ENCODE measurements at regions not wholly inside any gene's neighbourhood (a gene's known extent, or its start where the extent isn't known, plus 50 kb on each side); places are given as distances from the start of the nearest gene placed in this dataset.
"Not testable (repeated sequence)": the region's sequence is repeated elsewhere in the genome, so short reads cannot be mapped to it uniquely, and the experiment has no call there.

- no peak for DNase-seq (ENCODE audit: extremely low read depth, low read depth, low spot score)
Observed at GRCh38 chr3:36175916-36176461, 204.3 kb upstream of the STAC start.

DNA sequence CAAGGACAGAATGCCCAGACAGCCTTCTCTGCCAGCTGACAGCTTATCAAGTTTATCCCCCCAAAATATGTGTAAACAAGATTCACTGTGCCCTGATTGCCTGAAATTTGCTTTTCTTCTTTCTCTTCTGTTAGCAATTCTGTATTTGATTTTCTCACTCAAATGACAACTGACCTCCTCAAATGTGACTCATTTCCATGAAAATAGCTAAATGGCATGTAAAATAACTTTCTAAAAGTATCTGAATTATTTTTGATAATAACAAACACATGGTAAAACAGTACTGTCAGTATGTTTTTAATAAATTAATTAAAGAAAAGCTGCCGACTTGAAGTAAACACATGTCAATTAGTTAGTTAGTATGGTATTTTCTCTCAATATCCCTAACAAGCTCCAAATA, 202.3 kb upstream of the STAC start:
- no peak for DNase-seq (ENCODE audit: extremely low read depth, low read depth, low spot score)

- no peak for DNase-seq (ENCODE audit: extremely low read depth, low read depth, low spot score)
Observed at GRCh38 chr3:36182024-36182423, 198.3 kb upstream of the STAC start.

DNA sequence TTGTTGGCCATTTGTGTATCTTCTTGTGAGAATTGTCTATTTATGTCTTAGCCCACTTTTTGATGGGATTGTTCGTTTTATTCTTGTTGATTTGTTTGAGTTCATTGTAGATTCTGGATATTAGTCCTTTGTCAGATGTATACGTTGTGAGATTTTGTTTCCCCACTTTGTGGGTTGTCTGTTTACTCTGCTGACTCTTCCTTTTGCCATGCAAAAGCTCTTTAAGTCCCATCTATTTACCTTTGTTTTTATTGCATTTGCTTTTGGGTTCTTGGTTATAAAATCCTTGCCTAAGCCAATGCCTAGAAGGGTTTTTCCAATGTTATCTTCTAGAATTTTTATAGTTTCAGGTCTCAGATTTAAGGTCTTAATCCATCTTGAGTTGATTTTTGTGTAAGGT, 193.1 kb upstream of the STAC start:
- DNase-seq (ENCODE audit: extremely low read depth, low read depth, low spot score): not testable (repeated sequence)

DNA sequence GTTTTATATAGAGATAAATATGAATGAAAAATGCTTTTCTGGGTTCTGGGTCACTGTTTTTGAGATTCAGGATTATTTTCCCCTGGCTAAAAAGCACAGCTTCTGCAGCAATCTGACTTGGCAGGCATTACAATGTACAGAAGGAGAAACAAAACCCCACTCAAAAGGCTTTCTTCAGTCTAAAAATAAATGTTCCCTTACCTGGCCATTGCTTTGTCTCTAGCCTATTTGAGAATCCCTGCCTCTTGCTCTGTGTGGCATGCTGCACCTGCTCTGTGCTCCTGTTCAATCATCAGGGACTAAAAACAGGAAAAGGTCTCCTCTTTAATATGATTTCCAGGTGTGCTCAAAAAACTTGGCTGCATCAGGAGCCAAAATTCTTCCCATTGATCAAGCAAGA, 187.4 kb upstream of the STAC start:
- DNase-seq (ENCODE audit: extremely low read depth, low read depth, low spot score): no peak

DNA sequence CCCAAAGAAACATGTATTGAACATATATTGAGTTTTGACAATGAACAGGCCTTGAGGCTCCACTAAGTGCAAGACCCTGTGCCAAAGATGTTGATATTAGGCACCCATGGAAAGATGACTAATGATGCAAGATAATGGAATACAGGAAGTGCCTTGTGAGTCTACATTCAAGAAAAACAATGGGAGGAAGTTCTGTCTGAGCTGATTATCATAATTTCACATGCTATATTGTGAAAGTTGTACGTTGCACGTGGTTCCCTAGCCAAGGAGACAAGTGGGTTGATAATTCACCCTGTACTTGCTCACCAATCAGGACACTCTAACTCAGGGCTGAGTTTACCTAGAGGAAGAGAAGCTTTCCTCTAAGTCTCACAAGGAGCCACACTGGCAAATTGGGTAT, 186.9 kb upstream of the STAC start:
- peak; percentile 93 for DNase-seq (ENCODE audit: extremely low read depth, low read depth, low spot score)

DNA sequence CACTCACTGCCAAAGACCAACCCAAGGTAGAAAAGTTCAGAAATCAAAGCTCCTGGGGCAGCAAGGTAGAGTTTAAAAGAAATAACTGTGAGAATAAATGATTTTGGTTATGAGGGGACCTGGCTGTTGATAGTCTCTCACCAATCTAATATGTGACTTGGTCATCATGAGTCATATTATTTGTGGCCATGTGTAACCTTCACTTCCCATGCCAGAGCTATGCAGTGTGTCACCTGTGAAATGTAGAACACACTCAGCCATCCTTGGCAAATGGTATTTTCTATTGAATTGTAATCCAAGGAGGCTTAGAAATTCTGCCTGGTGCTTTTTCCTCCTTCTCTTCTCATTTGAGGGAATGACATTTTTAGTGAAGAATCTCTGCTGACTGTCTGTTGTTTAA, 184.2 kb upstream of the STAC start:
- no peak for DNase-seq (ENCODE audit: extremely low read depth, low read depth, low spot score)

GRCh38 chr3:36197151-36197550, 183.2 kb upstream of the STAC start:
- DNase-seq (ENCODE audit: extremely low read depth, low read depth, low spot score): no peak

- DNase-seq (ENCODE audit: extremely low read depth, low read depth, low spot score): no peak
Observed at GRCh38 chr3:36201546-36201945, 178.8 kb upstream of the STAC start.

DNA sequence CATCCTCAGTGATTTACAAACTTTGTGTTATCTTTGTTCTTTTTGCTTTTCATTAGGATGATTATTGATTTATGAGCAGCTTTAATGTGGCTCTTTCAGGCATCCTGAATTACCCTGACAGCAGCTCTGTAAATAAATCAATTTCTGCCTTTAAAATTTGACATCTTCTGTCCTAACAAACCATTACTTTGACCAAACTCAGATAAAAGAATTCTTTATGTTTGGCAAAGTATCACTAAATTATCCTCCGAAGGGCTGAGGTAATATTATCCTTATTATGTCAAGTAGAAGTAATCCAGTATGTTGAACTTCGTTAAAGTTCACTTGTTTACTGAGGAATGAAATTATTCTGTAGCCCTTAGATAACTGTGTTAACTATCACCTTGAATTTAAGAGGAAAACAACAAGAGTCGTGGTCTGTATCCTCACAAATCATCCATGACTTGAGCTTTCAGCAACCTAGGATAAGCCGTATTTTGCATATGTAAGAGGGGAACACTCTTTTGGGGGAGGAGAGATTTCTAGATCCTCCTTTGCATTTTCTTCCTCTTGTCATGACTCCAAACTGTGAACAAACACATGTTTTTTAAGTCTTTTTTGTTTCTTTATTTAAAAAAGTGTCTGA, 173.2 kb upstream of the STAC start:
- DNase-seq (ENCODE audit: extremely low read depth, low read depth, low spot score): no peak

- DNase-seq (ENCODE audit: extremely low read depth, low read depth, low spot score): no peak
Observed at GRCh38 chr3:36210840-36211651, 169.3 kb upstream of the STAC start.

DNA sequence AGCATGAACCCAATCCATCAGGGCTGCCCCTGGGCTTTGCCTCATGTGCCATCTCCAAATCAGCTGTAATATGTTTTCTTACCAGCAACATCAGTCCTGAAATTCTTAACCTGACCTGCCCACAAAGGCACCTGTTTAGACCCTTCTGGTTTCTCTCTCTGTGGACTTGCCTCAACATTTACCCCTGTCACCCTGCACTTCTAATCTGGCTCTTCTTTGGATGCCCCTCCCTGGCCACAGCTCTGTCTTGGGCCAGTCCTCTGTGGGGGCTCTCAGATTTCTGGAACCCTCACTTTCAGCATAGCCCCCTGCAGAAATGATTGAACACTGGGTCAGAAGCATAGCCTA, 168.7 kb upstream of the STAC start:
- DNase-seq (ENCODE audit: extremely low read depth, low read depth, low spot score): no peak

DNA sequence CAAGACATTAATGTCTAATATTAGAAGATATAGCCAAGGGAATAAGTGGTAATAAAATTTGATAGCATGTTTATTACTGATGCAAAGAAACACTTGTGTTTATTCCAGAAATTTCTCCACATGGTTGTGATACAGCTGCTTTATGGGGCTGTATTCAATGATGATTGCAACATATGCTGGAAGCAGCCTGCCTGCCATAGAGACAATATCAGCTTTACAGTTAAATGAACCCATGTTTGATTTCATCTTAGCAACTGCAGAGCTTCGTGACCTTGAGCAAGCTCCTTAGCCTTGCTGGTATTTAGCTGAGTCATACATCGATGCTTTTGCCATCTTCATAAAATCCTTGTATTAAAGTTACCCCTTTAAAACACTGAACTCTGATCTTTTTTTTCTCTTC, 168.1 kb upstream of the STAC start:
- DNase-seq (ENCODE audit: extremely low read depth, low read depth, low spot score): no peak

- no peak for DNase-seq (ENCODE audit: extremely low read depth, low read depth, low spot score)
Observed at GRCh38 chr3:36214460-36214859, 165.8 kb upstream of the STAC start.

DNA sequence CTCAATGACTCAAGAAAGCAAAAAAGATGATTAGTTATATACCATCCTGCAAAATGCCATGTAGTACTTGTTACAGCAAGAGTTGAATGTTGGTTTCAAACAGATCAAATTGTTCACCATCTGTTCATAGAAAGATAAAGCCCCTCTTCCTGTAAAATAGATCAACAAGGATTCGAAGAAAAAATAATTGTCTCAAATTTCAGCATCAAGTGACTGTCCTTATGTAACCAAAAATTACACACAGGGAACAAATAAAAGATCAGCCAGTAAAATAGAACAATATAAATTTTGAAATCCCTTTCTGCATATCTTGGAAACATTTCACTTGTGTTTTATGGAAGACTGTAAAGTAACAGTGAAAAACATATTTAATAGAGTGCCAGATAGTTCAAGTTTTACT, 165.1 kb upstream of the STAC start:
- DNase-seq (ENCODE audit: extremely low read depth, low read depth, low spot score): no peak

DNA sequence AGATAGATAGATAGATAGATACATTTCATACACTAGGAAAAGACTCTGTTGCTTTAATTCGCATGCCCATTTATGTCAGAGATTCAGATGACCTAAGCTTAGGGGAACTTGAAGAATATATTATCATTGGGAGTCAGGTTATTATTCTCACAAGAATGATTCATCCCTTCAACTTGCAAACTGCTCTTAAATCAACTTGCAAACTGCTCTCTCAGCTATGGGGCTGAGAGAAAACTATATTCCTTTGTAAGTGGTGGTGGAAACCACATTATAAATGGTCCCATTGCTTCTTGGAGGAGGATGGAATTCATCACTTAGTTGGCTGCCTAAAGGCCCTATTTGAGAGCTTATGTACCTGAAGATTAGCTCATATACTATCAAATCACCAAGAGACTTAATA, 160.9 kb upstream of the STAC start:
- DNase-seq (ENCODE audit: extremely low read depth, low read depth, low spot score): no peak

GRCh38 chr3:36220173-36220572, 160.1 kb upstream of the STAC start:
- no peak for DNase-seq (ENCODE audit: extremely low read depth, low read depth, low spot score)

- no peak for DNase-seq (ENCODE audit: extremely low read depth, low read depth, low spot score)
Observed at GRCh38 chr3:36221975-36222374, 158.3 kb upstream of the STAC start.

DNA sequence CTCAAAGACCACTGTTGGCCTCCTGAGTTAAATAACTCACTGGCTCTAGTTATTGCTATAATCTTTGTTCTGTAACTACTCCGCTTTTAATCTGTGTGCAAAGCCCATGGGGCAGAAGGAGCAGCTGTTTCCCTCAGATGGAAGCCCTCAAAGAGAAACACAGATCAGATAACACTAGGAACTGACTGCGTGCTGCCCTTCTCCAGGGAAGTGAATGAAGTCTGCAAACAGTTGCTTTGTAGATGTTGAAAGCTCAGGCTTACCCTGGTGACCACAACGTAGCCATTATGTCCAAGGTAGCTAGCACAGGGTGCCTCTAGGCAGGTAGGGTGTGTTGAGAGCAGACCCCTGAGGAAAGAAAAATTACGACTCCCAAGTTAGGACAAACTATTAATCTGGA, 152.3 kb upstream of the STAC start:
- no peak for DNase-seq (ENCODE audit: extremely low read depth, low read depth, low spot score)

DNA sequence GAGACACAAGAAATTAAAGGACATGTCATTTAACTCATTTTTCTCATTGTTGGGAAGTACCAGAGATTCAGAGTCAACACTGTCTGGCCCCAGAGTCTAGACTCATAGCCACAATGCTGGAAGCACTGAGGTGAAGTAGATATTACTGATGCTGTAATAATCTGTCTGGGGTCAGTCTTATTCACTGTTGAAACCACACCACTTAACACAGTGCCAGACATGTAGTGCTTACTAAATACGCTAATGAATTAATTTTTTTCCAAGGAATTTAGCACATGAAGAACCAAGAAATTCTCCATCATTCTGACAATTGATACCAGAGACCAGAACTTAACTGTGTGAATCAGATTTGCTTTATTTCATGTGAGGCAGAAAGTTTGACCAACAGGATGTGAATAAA, 150.8 kb upstream of the STAC start:
- DNase-seq (ENCODE audit: extremely low read depth, low read depth, low spot score): no peak

GRCh38 chr3:36232797-36233489, 147.4 kb upstream of the STAC start:
- DNase-seq (ENCODE audit: extremely low read depth, low read depth, low spot score): no peak

- DNase-seq (ENCODE audit: extremely low read depth, low read depth, low spot score): no peak
Observed at GRCh38 chr3:36244728-36245127, 135.6 kb upstream of the STAC start.
